RPMI8226 (cell line): ENCODE measurements at regions not wholly inside any gene's neighbourhood (a gene's known extent, or its start where the extent isn't known, plus 50 kb on each side); places are given as distances from the start of the nearest gene placed in this dataset.

Experiments used
- DNase-seq: peaks from one replicate; pipeline ENCODE4 v3.0.0-alpha.2; 2015

DNA sequence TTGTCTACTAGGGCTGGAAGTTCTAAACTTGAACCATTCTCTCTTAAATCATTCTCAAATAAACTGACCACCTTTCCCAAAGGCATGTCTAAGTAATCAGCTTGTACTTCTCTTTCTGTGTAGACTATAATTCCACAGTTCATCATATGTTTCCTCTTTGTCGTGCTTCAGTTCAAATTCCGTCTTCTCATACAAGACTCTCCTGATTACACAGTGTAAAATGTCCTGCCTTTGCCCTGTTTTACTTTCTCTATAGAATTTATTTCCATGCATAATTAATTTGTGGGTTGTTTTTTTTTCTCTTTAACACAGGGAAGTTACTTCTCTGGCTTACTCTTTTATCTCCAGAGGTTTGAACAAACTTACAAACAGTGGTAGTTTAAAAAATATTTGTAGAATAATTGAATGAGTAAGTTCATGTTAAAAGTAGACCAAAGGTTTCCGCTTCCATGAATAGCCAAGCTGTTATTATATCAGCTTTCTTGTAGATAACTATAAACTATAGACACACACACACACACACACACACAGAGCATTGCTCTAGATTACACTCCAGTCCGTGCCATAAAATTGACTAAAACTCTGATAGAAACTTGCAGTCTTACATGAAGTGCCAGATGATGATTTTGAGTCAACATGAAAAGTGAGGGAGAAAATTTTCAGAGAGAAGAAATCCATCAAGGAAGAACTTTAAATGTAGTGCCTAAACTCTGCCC is 119.0 kb downstream of the SUCNR1 start:
- no peak for DNase-seq

DNA sequence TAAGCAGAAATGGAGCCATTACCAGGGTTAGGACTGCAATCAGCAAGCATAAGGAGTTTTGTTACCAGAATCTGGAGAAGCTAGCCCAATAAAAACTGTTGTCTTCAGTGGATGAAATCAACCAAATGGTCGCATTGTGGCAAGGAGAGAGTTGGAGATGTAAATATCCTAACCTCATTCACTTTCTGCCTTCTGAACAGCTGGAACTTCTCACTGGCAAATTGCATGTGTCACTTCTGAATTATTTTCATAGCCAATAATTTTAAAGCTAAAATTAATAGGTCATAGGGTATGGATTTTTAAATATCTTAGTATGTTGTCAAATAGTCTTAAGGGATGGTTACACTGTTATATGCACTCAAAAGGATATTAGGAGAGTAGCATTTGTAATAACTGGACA is 121.6 kb downstream of the SUCNR1 start:
- no peak for DNase-seq

DNA sequence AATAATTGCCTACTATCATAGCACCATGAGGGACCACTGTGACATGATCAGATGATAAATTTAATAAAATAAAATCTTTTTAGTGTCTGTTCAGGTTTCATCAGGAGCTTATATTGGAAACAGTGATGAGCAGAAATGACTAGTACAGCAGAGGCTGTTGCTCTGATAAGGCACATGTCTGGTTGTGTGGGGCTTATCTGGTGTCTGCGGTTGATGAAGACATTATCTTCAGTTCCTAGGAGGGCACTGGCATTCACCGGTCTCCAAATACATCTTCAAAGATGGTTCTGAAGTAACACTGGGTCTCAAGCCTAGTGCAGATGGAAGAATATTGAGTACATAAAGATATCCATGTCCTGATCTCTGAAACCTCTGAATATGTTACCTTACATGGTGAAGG is 125.3 kb downstream of the SUCNR1 start:
- DNase-seq = no peak

DNA sequence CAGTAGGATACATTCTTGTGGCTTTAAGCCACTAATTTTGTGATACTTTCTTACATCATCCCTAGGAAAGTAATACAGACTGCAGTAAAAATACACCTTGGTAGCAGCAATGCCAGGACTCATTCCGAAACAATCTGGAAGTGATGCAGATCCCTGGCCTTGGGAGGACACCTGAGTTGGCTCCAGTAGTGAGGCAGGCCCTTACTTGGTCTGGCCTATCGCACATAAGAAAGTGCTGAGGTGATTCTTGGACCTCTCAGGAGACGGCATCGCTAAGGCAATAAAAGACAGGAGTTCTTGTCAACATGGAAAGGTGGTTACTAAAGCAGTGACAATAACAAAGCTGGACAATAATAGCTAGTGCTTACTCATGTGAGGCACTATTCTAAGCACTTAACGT is 126.5 kb downstream of the SUCNR1 start:
- no peak for DNase-seq

DNA sequence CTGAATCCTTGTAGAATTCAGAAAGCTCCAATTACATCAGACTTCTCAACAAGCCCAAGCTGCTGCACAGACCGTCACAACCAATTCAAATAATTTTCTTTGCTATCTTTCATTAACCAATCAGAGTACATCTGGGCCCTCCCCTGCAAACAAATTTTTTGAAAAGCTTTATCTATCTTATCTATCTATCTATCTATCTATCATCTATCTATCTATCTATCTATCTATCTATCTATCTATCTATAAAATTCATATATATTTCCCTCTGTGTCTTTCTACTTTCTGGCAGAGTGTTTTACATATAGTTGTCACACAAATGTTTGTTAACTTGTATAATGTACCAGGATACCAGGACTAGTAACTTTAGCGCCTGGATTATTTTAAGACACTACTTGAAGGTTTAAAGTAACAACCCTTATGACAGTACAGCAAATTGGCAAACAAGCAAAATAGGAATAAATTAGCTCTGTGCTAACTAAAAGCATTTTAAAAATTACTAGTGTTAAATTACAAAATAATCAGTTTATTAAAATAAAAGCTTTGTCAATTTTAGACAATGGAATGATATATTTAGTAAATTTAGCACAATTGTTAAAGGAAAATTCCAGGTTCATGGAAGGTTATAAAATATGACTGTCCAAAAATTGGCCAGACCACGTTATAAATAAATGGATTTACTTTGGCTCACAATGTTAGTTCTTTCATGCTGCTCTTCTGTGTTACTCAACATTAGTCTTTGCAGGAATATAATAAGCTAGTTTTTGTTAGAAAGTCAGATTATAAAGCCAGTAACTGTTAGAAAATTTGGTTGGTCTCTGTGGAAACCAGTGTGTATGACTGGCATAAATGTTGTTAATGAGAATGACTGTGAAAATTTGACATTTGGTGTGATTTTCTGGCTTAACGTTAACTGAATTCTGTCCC is 138.6 kb downstream of the SUCNR1 start:
- DNase-seq = no peak

DNA sequence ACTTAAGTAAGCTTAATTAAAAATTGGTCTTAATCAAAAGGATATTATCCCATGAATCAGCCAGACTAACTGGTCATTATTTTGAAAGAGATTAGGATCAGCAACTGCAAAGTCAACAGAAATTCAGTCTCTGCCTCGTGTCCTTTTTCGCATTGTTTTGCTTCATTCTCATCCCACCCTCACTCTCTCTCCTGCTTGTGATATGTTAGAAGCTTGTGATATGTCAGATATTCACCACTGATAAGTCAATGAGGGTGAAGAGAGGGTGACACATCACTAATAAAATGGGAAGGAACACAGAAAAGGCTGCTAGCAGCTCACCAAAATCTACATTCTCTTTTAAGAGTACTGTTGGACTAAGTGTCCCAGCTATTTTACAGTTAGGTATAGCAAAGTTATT is 146.1 kb downstream of the SUCNR1 start:
- DNase-seq = no peak

DNA sequence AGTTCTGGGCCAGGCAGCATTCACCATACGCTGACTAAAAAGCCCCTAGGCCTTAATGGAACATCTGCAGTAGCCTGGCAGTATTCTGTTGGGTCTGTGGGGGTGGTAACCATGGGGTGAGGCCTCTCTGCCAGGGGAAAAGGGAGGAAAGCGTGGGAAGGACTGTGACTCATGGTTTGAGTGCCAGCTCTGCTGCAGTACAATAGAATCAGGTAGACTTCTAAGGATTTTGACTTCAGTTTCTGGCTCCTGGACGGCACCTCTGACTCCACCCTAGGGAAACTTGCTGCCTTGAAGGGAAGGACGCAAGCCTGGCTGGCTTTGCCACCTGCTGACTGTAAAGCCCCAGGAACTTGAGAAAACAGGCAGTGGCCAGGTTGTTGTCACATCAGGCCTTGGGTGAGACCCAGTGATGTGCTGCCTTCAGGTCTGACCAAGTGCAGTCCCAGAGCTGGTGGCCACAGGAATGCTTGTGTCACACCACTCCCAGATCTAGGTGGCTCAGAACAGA is 148.6 kb downstream of the SUCNR1 start:
- no peak for DNase-seq

DNA sequence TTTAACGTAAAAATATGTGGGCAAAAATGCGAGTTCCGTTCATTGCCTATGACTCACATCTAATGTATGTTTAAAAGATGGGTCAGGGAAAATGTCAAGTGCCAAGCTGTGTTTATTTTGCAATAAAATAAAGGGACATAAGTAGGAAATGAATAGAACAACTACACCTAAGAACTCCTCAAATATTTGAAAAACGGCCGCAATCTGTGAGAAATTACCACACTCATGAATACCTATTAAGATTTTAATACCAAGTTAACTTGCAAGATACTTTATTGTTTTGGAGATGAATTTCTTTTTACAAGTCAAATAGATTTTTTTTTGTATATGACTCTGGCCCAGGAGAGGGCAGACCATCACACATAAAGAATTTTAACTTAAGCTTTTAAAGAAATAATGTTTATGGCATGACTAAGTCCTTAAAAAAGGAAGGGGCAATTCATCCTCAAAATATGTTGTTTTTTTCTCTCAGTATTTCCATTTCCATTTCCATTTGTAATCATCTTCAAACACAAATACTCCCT is 152.7 kb downstream of the SUCNR1 start:
- no peak for DNase-seq

DNA sequence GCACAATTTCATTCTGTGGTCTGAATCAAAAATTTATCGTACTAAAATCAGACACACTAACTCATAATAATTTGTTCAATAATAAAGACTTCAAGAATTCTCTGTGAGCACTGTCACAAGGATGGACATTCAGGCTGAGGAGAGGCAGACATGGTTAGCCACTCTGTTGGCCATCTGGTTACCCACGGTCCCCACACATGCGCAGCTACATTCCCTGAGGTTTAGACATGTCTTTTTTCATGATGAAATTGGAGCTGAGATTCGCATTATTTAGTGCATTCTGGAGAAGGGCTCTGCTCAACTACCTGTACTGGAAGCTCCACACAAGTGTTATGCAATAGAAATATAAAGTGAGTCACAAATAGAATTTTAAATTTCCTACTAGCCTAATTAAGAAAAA is 156.9 kb downstream of the SUCNR1 start:
- no peak for DNase-seq

DNA sequence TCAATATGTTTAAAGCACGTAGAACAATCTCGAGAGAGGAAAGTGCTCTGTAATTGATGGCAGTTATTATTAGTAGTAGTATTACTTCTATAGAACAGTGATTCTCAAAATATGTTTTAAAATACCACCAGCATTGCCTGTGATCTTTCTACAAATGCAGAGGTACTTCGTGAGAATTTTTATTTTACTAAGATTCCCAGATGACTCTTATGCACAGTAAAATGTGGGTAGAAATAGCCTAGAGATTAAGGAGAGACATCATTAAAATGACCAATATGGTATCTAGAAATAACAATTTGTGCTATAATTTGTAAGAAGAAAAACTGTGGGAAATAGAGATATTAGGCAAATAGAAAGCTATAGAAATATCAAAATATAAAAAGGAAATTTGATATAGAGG is 157.9 kb downstream of the SUCNR1 start:
- DNase-seq = no peak

DNA sequence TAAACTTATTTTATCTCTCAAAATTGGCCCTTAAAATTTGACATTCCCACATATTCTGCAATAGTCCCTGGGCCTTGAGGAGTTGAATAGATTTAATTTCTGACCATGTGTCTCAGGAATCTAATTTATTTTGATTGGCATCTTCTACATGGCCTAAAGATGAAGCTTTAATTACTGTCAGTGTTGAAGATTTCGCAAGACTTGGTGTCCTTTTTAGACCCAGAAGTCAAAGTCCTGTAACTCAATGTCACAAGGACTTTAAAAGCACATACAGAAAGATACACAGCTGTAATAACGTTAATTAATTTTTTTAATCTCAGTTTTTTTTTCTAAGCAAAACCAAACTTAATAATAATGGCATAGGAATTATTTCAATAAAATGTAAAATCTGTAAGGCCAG is 163.9 kb downstream of the SUCNR1 start:
- DNase-seq = no peak

DNA sequence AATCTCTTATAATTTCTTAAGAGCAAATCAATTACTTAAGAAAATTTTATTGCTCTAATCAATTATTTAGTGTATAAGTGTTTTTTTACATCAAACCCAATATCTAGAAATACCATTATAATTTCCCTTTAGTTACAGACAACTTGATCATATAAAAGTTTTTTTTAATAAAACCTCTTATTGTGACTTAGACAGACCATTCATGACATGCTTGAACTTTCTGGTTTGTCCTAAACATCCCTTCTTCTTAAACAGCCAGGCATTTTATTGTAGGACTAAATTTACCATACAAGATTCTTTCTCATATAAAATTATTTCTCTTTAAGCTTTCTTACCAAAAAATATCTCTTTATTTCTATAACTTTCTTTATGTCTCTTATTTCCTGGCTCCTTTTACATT is 164.5 kb downstream of the SUCNR1 start:
- no peak for DNase-seq

DNA sequence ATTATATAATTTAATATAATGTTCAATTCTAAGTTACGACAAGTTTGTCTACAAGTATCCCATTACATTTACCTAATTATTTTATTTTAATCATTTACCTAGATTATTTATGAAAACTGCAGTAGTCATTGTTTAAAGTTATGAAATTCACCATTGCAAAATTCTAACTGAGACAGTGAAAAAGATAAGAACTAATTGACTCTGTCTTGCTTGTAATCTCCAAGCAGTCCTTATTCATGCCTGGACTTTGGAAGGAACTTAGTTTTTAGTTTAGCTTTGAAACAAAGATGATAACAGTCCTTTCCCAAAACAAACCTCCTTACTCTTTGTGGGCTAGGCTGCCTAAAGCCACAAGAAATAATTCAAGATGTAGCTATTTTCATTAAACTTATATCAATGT is 165.0 kb downstream of the SUCNR1 start:
- DNase-seq = no peak

DNA sequence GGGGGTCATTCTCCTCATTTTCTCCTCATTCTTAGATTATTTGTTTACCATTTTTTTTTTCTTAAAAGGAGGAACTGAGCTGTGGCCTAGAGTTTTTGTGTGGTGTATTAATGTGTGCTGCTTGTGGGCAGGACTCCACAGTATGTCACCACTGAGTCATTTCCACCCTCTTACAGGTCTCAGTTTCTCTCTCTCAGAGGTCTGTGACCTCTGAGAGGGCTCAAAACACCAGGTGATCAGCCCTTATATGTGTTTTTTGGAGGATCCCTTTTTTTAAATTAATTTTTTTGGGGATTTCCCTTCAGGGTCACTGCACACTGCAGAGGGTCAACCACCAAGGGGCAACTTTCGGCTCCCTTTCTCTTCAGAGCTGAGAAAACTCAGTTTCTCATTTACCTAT is 166.4 kb downstream of the SUCNR1 start:
- DNase-seq = no peak

DNA sequence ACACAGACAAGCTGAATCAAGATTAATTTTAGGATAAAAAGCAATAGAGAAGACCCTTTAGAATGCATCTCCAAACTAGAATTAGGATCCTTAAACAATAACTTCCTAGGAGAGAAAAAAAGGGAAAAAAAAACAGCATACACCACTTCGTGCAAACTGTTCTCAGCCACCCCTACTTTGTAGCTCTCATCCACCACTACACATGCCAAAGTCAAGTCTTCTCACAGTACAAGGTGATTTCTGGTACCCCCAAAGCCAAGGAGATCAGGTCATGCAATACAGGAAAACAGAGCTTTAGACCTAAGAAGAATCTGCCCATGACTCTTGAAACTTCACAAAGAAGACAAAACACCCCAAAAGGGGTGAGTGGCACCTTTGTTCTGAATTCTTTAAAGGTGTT is 166.9 kb downstream of the SUCNR1 start:
- DNase-seq = no peak

DNA sequence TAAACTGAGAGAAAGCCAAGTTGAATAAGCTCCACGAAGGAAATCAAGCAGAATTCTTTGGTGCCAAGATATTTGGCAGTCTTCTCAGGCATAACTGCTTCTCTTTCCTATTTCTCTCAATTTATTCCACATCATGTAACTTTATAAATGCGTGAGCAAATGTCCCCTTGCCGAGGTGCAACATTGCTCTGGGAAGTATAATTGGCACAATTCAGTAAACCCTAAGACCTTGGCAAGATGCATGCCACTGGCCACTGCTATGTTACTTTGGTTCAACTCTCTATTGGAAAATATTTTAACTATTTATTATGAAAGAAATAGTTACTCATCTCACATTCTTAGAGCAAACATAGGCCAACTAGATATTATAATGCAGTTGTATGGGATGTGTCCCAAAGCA is 170.2 kb downstream of the SUCNR1 start:
- no peak for DNase-seq

DNA sequence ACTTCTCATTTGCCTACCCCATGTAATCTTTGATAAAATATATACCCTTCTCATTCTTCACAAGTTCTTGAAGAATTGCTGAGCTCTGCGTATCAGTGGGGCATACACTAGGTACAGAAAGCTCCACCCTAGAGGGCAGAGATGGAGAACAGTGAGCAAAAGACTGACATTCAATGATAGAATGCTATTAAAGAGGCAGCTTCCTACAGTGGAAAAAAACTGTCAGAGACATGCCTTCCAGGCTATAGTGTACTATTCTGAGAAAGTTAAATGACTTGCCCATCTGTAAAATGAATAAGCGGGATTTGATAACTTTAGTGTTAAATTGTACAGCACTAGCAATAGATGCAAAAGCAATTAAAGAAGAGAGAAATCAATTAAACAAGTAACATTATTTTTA is 172.8 kb downstream of the SUCNR1 start:
- no peak for DNase-seq

DNA sequence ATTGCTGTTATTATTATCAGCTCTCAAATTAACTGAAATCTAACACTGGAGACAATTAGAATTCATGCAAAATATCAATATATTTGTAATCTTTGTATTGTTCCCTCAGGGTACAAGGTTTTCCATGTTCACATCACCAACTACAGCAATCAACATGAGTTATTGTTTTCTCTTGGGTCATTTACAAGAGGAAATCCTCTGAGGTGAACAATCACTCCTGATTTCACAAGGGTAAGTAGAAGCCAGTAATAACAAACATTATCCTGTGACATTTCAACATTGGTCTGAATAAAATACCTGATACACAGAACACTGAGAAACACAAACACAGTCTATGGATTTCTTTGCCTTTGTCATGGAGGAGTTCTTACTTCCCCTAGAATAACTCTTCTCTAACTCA is 174.0 kb downstream of the SUCNR1 start:
- no peak for DNase-seq

DNA sequence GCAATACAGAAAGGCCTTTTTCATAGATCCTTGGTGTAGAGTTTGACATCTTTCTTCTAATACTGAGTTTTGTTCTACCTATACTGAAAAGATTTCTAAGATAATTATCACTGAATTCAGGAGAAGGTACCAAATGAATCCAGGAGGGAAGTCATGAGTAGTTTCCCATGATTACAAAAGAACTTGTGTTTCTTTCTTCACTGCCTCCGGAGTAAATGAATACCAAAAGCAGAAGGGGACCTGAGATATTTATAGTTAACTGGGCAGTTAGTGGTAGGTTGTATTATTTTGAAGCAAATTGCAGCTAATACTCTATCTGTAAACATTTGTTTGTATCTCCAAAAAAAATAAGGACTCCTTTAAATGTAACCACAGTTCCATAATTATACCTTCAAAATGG is 175.4 kb downstream of the SUCNR1 start:
- DNase-seq = no peak

DNA sequence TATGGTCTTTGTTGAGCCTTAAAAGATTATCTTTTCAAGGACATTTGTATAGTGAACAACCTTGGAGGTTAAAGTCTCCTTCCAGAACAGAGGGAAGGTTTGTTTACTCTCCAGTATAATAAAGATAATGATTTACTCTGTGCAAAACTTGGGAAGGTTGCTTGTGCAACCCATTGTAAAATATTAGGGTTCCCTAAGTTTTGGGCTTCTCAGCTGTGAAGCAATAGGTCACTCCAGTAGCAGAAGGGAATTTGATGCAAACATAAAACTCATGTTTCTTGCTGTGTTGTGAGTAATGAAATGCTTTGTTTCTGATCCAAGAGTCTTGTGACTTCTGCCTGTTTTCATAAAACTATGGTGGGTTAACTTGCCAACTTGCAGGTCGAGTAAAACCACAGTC is 177.5 kb downstream of the SUCNR1 start:
- DNase-seq = no peak

DNA sequence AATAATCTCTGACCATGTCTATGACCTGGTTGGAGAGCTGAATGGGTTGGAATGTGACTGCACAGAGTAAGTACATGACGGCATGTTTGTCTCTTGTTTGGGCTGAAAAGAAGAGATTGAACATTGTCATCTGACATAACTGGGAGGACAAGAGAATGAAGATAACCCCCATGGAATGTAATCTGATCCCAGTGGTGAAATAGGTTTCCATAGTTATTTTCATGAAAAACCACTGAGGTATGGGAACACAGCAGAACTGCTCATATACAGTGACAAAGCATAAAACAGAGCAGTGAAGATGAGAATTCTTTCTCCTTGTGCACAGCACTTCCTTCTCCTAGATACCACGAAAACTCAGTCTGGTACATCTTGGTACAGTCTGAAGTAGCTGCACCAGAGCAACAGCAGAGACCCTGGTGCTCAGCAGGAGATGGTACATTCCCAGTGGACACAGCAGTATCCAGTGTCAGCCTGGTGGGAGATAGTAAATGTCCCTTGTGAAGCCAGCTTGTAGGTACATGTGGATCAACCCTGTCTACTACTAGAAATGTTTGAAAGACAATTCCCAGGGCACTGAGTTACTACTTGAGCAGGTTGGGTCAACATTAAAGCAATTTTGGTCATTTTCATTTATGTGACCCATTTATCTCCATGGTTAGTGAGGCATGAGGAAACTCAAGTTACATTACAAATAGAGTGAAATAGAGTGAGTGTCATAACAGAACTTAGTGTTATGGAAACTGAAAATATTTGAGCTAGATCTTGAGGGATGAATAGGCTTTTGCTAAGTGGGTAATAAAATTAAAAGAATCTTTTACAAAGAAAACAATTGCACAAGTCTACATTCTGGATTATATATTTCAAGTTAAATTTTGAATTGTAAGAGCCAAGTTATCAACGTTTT is 178.3 kb downstream of the SUCNR1 start:
- no peak for DNase-seq

DNA sequence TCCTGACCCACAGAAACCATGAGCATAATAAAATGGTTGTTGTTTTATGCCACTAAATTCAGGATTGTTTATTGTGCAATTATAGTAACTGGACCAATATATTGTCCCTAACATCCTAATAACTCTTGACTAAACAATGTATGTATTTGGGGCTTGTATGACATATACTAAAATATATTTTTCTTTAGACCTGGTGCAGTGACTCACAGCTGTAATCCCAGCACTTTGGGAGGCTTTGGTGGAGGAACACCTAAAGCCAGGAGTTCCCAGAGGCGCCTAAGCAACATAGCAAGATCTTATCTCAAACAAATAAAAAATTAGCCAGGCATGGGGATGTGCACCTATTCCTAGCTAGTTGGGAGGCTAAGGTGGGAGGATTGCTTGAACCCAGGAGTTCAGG is 180.4 kb downstream of the SUCNR1 start:
- no peak for DNase-seq

DNA sequence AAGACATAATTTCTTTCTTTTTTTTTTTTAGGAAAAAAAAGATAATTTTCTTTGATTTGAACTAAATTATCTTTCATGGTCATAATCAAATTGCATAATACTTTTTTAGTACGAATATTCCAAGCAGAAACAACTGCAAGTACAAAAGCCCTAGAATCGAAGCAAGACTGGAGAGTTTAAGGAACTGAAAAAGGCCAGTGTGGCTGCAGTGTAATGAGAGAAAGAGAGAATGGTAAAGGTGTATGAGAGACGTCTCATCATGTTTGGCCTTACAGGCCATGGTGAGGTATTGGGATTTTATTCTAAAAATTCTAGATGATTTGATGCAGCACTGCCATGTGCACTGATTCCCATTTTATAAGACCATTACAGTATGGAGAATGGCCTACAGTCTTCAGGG is 180.9 kb downstream of the SUCNR1 start:
- DNase-seq = peak; percentile 16
